Panc1 (cell line): ENCODE measurements at regions not wholly inside any gene's neighbourhood (a gene's known extent, or its start where the extent isn't known, plus 50 kb on each side); places are given as distances from the start of the nearest gene placed in this dataset.

Experiments used
- ATAC-seq: fragments of 200-7000 bp; cut with Tn5 transposase; 2 replicates; pipeline ENCODE4 v1.9.1; 2020; ENCODE audit warnings: mild to moderate bottlenecking, moderate library complexity
- BruUV-seq: library from RNA; stranded (reverse); fragments of 400-500 nt; replicated peaks from 2 replicates; lab custom pipeline; 2021; lab: Mats Ljungman, UMichigan
- CTCF ChIA-PET: fragments of 300-600 bp; sonication (Branson Sonifier 250); formaldehyde crosslinking; loops from one replicate; lab custom pipeline; 2022; ENCODE audit warnings: antibody characterized with exemption; lab: Charles Lee
- POLR2A ChIA-PET: fragments of 300-600 bp; sonication (Branson Sonifier 250); formaldehyde crosslinking; loops from one replicate; lab custom pipeline; 2022; ENCODE audit warnings: antibody characterized with exemption; lab: Charles Lee
- DNase-seq: peaks from one replicate; pipeline ENCODE4 v3.0.0-alpha.2; 2010; ENCODE audit warnings: low read depth, low spot score
- H3K27ac ChIP-seq: 2 replicates; pipeline ENCODE4 v1.5.1; 2011; ENCODE audit warnings: mild to moderate bottlenecking, low read length, inconsistent platforms
- H3K27me3 ChIP-seq: fragments of 200-500 bp; sonication (Bioruptor generic); 2 replicates; pipeline ENCODE4 v1.6.0; 2014; ENCODE audit warnings: low read length, inconsistent platforms; ENCODE audit not compliant: control insufficient read depth, insufficient read depth
- H3K36me3 ChIP-seq: fragments of 200-500 bp; sonication (Bioruptor generic); 2 replicates; pipeline ENCODE4 v1.5.1; 2014; ENCODE audit warnings: inconsistent platforms, mild to moderate bottlenecking, low read length, moderate library complexity; ENCODE audit not compliant: control insufficient read depth, insufficient read depth
- H3K4me1 ChIP-seq: 2 replicates; pipeline ENCODE4 v1.5.1; 2011; ENCODE audit warnings: inconsistent platforms, mild to moderate bottlenecking, low read length, moderate library complexity; ENCODE audit not compliant: control insufficient read depth, insufficient read depth
- H3K4me3 ChIP-seq, 2 experiments: 2 replicates each; pipeline ENCODE4 v1.5.1; 2011 to 2012; ENCODE audit warnings: low read depth in 2 of 2, low read length in 2 of 2, mild to moderate bottlenecking in 2 of 2, inconsistent platforms in 1 of 2, moderate library complexity in 1 of 2
- H3K9me3 ChIP-seq: fragments of 200-500 bp; sonication (Bioruptor generic); 2 replicates; pipeline ENCODE4 v1.5.1; 2014; ENCODE audit warnings: low read depth, mild to moderate bottlenecking, inconsistent platforms, low read length, moderate library complexity; ENCODE audit not compliant: control insufficient read depth, insufficient read depth
- CTCF ChIP-seq: fragments of 450-650 bp; IDR thresholded peaks from 2 replicates; pipeline ENCODE4 v1.5.1; 2017; ENCODE audit warnings: mild to moderate bottlenecking
- POLR2AphosphoS5 ChIP-seq: IDR thresholded peaks from 2 replicates; pipeline ENCODE4 v1.6.1; 2012; ENCODE audit warnings: mild to moderate bottlenecking, low read depth, low read length, moderate library complexity
- REST ChIP-seq, 2 experiments: IDR thresholded peaks; 2 replicates each; pipeline ENCODE4 v1.6.1; 2011 to 2012; ENCODE audit warnings: low read depth in 2 of 2, control low read depth in 1 of 2, low read length in 1 of 2, mild to moderate bottlenecking in 1 of 2, moderate library complexity in 1 of 2; ENCODE audit not compliant: insufficient read depth in 1 of 2
- SIN3A ChIP-seq: IDR thresholded peaks from 2 replicates; pipeline ENCODE4 v1.6.1; 2012; ENCODE audit warnings: low read depth, mild to moderate bottlenecking, low read length, moderate library complexity, borderline replicate concordance; ENCODE audit not compliant: insufficient read depth
- TCF7L2 ChIP-seq: IDR thresholded peaks from 2 replicates; pipeline ENCODE4 v1.6.1; 2011; ENCODE audit warnings: mild to moderate bottlenecking, low read depth, low read length, inconsistent platforms
- in situ Hi-C: cut with HindIII; loops from 2 replicates; pipeline ENCODE4 v1.10.0; 2016; ENCODE audit warnings: low sequenced_read_pairs, low pct_unique_long_range_greater_than_20kb
- intact Hi-C: fragments of 100-400 bp; cut with micrococcal nuclease; formaldehyde crosslinking; loops from one replicate; pipeline ENCODE4 v1.10.0; 2022; ENCODE audit not compliant: unreplicated experiment

- Histone ChIP-seq H3K36me3 (no peaks in the 10 kb centered on the region), H3K4me3 (no peak overlapping the region), H3K4me1 (no peaks in the 10 kb centered on the region), H3K27ac (no peak overlapping the region), H3K9me3 (peaks cover 7% of the 10 kb centered on the region), H3K27me3 (no peaks in the 10 kb centered on the region)
- ChIA-PET CTCF (no interaction called here), POLR2A (no interaction called here)
- ATAC-seq: no peak
- TF ChIP-seq CTCF (no peak), POLR2AphosphoS5 (no peak), REST (IDR thresholded peaks at IDR 0.05; ENCODE audit: insufficient read depth in 1 of 2, low read depth in 2 of 2, low read length in 1 of 2) (no peak), SIN3A (no peak), TCF7L2 (no peak)
- intact Hi-C loops (no loop called here), in situ Hi-C loops (no loop called here)
- no peak for DNase-seq
- BruUV-seq: no TSS peak
Measured at GRCh38 chr12:105641749-105642148, 311.3 kb downstream of the C12orf75 start.

GRCh38 chr12:105644770-105645169, 314.3 kb downstream of the C12orf75 start:
- in situ Hi-C loops: no loop called here
- ATAC-seq (no peak), DNase-seq (no peak)
- intact Hi-C loops: no loop called here
- no peak overlapping the region for H3K4me3 ChIP-seq
- H3K36me3 ChIP-seq: no peaks in the 10 kb centered on the region
- H3K9me3 ChIP-seq: no peaks in the 10 kb centered on the region
- no peaks in the 10 kb centered on the region for H3K4me1 ChIP-seq
- ChIA-PET POLR2A (no interaction called here), CTCF (no interaction called here)
- no peak overlapping the region for H3K27ac ChIP-seq
- no TSS peak for BruUV-seq
- no peak for TF ChIP-seq POLR2AphosphoS5
- no peak for TF ChIP-seq TCF7L2
- no peak for TF ChIP-seq SIN3A
- TF ChIP-seq REST (IDR thresholded peaks at IDR 0.05; ENCODE audit: insufficient read depth in 1 of 2, low read depth in 2 of 2, low read length in 1 of 2): no peak
- no peak for TF ChIP-seq CTCF
- no peaks in the 10 kb centered on the region for H3K27me3 ChIP-seq
